ENCODE measurements at regions not wholly inside any gene's neighbourhood (a gene's known extent, or its start where the extent isn't known, plus 50 kb on each side); places are given as distances from the start of the nearest gene placed in this dataset.

- TF ChIP-seq CTCF (conservative IDR thresholded peaks at IDR 0.05), result no peak
- no peak overlapping the region for H3K27ac ChIP-seq
These were observed 95.9 kb upstream of the PTPRK start for GRCh38 chr6:128616342-128616741.

DNA sequence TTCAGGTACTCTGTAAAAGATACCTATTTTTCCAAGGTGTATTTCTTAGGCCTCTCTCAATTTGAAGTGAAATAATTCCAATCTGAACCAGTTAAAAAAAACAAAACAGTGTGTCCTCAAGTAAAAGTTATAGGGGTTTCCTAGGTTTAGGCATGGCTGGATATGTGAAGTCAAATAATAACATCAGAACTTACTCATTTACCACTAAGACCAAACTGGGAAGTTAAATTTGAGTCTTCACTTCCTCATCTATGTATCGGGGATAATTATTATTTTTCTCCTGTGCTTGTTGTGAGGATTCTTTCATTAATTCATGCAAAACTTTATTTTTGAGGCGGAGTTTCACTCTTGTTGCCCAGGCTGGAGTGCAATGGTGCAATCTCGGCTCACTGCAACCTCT is 86.2 kb upstream of the PTPRK start:
- TF ChIP-seq CTCF (conservative IDR thresholded peaks at IDR 0.05), result no peak
- no peak overlapping the region for H3K27ac ChIP-seq

DNA sequence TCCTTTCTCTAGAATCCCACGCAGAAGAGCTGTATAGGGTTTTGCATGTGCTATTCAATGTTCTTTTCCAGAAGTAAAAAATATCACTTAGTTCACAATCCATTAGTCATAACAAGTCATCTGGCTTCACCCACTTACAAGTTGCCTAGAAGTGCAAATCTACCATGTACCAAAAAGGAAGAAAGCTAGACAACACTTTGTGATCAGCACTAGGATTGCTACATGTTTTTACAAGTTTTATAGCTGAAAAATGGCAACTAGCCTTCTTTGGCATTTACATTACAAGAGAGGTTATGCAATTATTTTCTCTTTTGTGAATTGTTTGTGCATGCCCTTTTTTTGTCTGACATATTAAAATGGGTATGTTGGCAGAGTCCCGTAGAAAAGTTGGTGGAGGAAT is 85.6 kb upstream of the PTPRK start:
- H3K27ac ChIP-seq, result no peak overlapping the region
- no peak for TF ChIP-seq CTCF (conservative IDR thresholded peaks at IDR 0.05)

DNA sequence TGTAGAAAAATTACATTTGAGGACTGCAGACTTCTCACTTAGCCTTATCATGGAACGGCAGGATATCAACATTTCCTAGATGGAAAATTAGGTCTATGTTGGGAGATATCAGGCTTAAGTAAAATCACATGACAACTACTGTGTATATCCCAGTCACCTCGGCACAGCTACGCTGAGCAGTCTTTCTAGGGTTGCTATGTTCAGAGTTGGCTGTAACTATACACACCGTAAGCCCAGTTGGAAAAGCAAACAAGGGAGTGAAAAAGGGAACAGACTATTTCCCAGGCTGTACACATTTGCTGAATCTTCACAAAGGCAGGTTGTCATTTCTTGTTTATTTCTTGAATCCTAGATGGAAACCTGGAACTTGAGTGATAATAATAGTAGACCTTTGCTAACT is 80.7 kb upstream of the PTPRK start:
- no peak overlapping the region for H3K27ac ChIP-seq
- no peak for TF ChIP-seq CTCF (conservative IDR thresholded peaks at IDR 0.05)

DNA sequence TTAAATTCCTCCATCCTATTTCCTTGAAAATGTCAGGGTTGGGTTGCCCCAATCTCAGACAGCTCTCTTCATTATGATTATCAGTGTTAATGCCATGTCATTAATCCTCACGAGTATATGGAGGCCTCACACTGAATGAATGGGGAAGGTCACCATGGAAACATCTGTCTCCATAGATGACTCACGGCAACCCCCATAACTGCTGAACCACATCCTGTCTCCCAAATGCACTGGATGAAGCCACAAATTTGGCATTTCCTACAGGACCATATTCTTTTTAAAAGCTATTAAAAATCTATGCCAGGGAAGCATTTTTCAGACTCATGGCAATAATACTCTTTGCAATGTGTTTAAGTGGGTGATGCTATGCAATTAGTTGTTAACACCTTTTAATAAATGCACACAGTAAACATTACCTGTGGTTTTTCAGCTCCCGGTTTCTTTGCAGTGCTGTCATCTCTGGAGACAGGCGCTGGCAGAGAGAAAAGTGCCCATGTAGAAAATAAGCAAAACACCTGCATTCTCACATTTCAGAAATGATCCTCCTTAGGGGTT is 80.1 kb upstream of the PTPRK start:
- no peak for TF ChIP-seq CTCF (conservative IDR thresholded peaks at IDR 0.05)
- no peak overlapping the region for H3K27ac ChIP-seq

DNA sequence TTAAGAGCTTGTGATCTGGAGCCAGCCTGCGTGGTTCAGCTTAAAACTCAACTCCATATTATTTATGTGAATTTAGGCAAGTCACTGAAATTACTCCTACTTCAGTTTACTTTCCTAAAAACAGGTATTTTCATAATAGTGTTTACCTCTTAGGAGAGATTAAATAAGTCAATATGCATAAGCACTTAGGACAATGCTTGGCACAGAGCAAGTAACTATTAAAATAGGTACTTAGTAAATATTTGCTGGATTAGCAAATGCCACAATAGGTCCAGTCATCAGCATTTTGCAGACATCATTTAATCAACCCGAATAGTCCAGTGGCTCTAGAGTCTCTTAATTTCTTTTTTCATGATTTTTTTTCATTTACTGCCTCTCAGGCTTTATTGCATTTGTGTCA is 78.6 kb upstream of the PTPRK start:
- H3K27ac ChIP-seq, result no peak overlapping the region

DNA sequence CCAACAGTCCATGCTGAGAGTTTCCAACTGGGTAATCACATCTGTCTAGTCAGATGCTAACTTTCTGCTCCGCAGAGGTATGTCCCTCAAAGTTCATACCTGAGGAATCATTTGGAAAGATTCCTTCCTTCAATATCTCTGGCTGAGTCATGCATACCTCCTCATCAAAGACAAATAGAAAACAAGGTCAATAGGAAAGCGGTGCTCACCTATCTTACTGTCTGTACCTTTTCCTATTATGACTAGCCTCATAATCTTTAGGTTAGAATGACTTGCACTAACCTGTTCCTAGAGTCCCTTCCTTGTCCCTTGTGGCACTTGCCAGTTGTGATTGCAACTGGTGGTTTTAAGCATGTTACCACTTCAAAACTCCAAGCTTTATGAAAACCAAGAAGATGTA is 78.2 kb upstream of the PTPRK start:
- no peak overlapping the region for H3K27ac ChIP-seq
- TF ChIP-seq CTCF (conservative IDR thresholded peaks at IDR 0.05), result no peak

More for the DNA sequence above, 78.6 kb upstream of the PTPRK start:
- TF ChIP-seq CTCF (conservative IDR thresholded peaks at IDR 0.05), result no peak
